ENCODE measurements at regions not wholly inside any gene's neighbourhood (a gene's known extent, or its start where the extent isn't known, plus 50 kb on each side); places are given as distances from the start of the nearest gene placed in this dataset.

GRCh38 chr6:40924839-40925238, 114.2 kb downstream of the UNC5CL start:
- FAIRE-seq (no peak), DNase-seq (ENCODE audit: insufficient read length, low spot score) (no peak)
- TF ChIP-seq CTCF (IDR thresholded peaks at IDR 0.05; ENCODE audit: insufficient read depth, missing control alignments) = no peak

- no peak for FAIRE-seq
- no peak for TF ChIP-seq CTCF (IDR thresholded peaks at IDR 0.05; ENCODE audit: insufficient read depth, missing control alignments)
Observed at GRCh38 chr6:40923880-40924279, 115.1 kb downstream of the UNC5CL start.

GRCh38 chr6:40923326-40923725, 115.7 kb downstream of the UNC5CL start:
- DNase-seq (ENCODE audit: insufficient read length, low spot score) = no peak
- FAIRE-seq = no peak
- TF ChIP-seq CTCF (IDR thresholded peaks at IDR 0.05; ENCODE audit: insufficient read depth, missing control alignments) = no peak

More at GRCh38 chr6:40923880-40924279, 115.1 kb downstream of the UNC5CL start:
- no peak for DNase-seq (ENCODE audit: insufficient read length, low spot score)

- TF ChIP-seq CTCF (IDR thresholded peaks at IDR 0.05; ENCODE audit: insufficient read depth, missing control alignments) = no peak
- no peak for FAIRE-seq
- DNase-seq (ENCODE audit: insufficient read length, low spot score) = no peak
Observed at GRCh38 chr6:40922281-40922680, 116.7 kb downstream of the UNC5CL start.

- FAIRE-seq (no peak), DNase-seq (ENCODE audit: insufficient read length, low spot score) (no peak)
Observed at GRCh38 chr6:40918040-40918651, 120.9 kb downstream of the UNC5CL start.

GRCh38 chr6:40917603-40918002, 121.4 kb downstream of the UNC5CL start:
- TF ChIP-seq CTCF (IDR thresholded peaks at IDR 0.05; ENCODE audit: insufficient read depth, missing control alignments) = no peak
- DNase-seq (ENCODE audit: insufficient read length, low spot score) = no peak
- FAIRE-seq = no peak

More at GRCh38 chr6:40918040-40918651, 120.9 kb downstream of the UNC5CL start:
- no peak for TF ChIP-seq CTCF (IDR thresholded peaks at IDR 0.05; ENCODE audit: insufficient read depth, missing control alignments)

- no peak for DNase-seq (ENCODE audit: insufficient read length, low spot score)
- no peak for FAIRE-seq
- no peak for TF ChIP-seq CTCF (IDR thresholded peaks at IDR 0.05; ENCODE audit: insufficient read depth, missing control alignments)
Observed at GRCh38 chr6:40916845-40917244, 122.2 kb downstream of the UNC5CL start.
